ENCODE measurements at regions not wholly inside any gene's neighbourhood (a gene's known extent, or its start where the extent isn't known, plus 50 kb on each side); places are given as distances from the start of the nearest gene placed in this dataset.

GRCh38 chr1:29858646-29859045, 622.3 kb downstream of the PTPRU start:
- Histone ChIP-seq H3K27me3 (peaks cover 0 to 18% of the 10 kb centered on the region in 2 donors), H3K36me3 (no peaks in the 10 kb centered on the region), H3K9me3 (peaks cover 16 to 20% of the 10 kb centered on the region in 2 donors), H3K4me3 (no peak overlapping the region), H3K27ac (no peak overlapping the region), H3K4me1 (no peaks in the 10 kb centered on the region)
- TF ChIP-seq, protein P1, sequence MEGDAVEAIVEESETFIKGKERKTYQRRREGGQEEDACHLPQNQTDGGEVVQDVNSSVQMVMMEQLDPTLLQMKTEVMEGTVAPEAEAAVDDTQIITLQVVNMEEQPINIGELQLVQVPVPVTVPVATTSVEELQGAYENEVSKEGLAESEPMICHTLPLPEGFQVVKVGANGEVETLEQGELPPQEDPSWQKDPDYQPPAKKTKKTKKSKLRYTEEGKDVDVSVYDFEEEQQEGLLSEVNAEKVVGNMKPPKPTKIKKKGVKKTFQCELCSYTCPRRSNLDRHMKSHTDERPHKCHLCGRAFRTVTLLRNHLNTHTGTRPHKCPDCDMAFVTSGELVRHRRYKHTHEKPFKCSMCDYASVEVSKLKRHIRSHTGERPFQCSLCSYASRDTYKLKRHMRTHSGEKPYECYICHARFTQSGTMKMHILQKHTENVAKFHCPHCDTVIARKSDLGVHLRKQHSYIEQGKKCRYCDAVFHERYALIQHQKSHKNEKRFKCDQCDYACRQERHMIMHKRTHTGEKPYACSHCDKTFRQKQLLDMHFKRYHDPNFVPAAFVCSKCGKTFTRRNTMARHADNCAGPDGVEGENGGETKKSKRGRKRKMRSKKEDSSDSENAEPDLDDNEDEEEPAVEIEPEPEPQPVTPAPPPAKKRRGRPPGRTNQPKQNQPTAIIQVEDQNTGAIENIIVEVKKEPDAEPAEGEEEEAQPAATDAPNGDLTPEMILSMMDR (IDR thresholded peaks at IDR 0.05) = no peak
- TF ChIP-seq POLR2A (IDR thresholded peaks at IDR 0.05) = no peak
- DNase-seq (ENCODE audit: low spot score in 2 of 2) = no peak
- intact Hi-C loops (cut with DNase I; ENCODE audit: low total_unique reads) = no loop called here

GRCh38 chr1:29856340-29857114, 620.2 kb downstream of the PTPRU start:
- Histone ChIP-seq H3K4me3 (no peak overlapping the region), H3K27me3 (peaks cover 0 to 22% of the 10 kb centered on the region in 2 donors), H3K4me1 (no peaks in the 10 kb centered on the region), H3K9me3 (peaks cover 11 to 16% of the 10 kb centered on the region in 2 donors), H3K27ac (no peak overlapping the region), H3K36me3 (no peaks in the 10 kb centered on the region)
- intact Hi-C loops (cut with DNase I; ENCODE audit: low total_unique reads) = no loop called here
- peak in 1 of 2 donors; percentile 36 for DNase-seq (ENCODE audit: low spot score in 2 of 2)
- TF ChIP-seq, protein P1 (IDR thresholded peaks at IDR 0.05) = no peak
- TF ChIP-seq POLR2AphosphoS5 (IDR thresholded peaks at IDR 0.05) = no peak
- TF ChIP-seq POLR2A (IDR thresholded peaks at IDR 0.05) = no peak

- H3K36me3 ChIP-seq = no peaks in the 10 kb centered on the region
- H3K9me3 ChIP-seq = peaks cover 3 to 7% of the 10 kb centered on the region in 2 donors
- TF ChIP-seq POLR2A (IDR thresholded peaks at IDR 0.05) (no peak), POLR2AphosphoS5 (IDR thresholded peaks at IDR 0.05) (no peak)
- TF ChIP-seq, protein P1 (IDR thresholded peaks at IDR 0.05) = no peak
- H3K27ac ChIP-seq = no peak overlapping the region
- no peak for DNase-seq (ENCODE audit: low spot score in 2 of 2)
- H3K4me3 ChIP-seq = no peak overlapping the region
- H3K27me3 ChIP-seq = peaks cover 0 to 22% of the 10 kb centered on the region in 2 donors
- intact Hi-C loops (cut with DNase I; ENCODE audit: low total_unique reads) = no loop called here
- H3K4me1 ChIP-seq = no peaks in the 10 kb centered on the region
These were observed 619.3 kb downstream of the PTPRU start for GRCh38 chr1:29855561-29856160.

- no peak for DNase-seq (ENCODE audit: low spot score in 2 of 2)
- no peaks in the 10 kb centered on the region for H3K4me1 ChIP-seq
- intact Hi-C loops (cut with DNase I; ENCODE audit: low total_unique reads) = no loop called here
These were observed 618.5 kb downstream of the PTPRU start for GRCh38 chr1:29854700-29855276.

More at GRCh38 chr1:29854700-29855276, 618.5 kb downstream of the PTPRU start:
- Histone ChIP-seq H3K27ac (no peak overlapping the region), H3K36me3 (no peaks in the 10 kb centered on the region), H3K9me3 (no peaks in the 10 kb centered on the region), H3K4me3 (no peak overlapping the region), H3K27me3 (peaks cover 0 to 22% of the 10 kb centered on the region in 2 donors)
- TF ChIP-seq POLR2A (IDR thresholded peaks at IDR 0.05) (no peak), POLR2AphosphoS5 (IDR thresholded peaks at IDR 0.05) (no peak)
- TF ChIP-seq, protein P1 (IDR thresholded peaks at IDR 0.05) = no peak
